ENCODE measurements at regions not wholly inside any gene's neighbourhood (a gene's known extent, or its start where the extent isn't known, plus 50 kb on each side); places are given as distances from the start of the nearest gene placed in this dataset.

GRCh38 chr3:118473343-118473742, 561.3 kb downstream of the IGSF11 start:
- TF ChIP-seq CTCF (IDR thresholded peaks at IDR 0.05) = no peak
- no peak for TF ChIP-seq POLR2A (IDR thresholded peaks at IDR 0.05)
